AG09319 (cell line): ENCODE measurements at regions not wholly inside any gene's neighbourhood (a gene's known extent, or its start where the extent isn't known, plus 50 kb on each side); places are given as distances from the start of the nearest gene placed in this dataset.

Source experiments
- DNase-seq: peaks from one replicate; pipeline ENCODE4 v3.0.0-alpha.2; 2010; ENCODE audit warnings: low read depth; ENCODE audit errors: extremely low read depth
- CTCF ChIP-seq: IDR thresholded peaks from 2 replicates; pipeline ENCODE4 v1.5.1; 2011; ENCODE audit warnings: low read depth, mild to moderate bottlenecking, inconsistent platforms, low read length, moderate library complexity

- TF ChIP-seq CTCF: no peak
- no peak for DNase-seq
These were observed 75.8 kb upstream of the EIF5 start for GRCh38 chr14:103258211-103258610.

GRCh38 chr14:103259184-103259583 is 74.9 kb upstream of the EIF5 start:
- no peak for TF ChIP-seq CTCF
- no peak for DNase-seq

- TF ChIP-seq CTCF: no peak
- DNase-seq: no peak
These were observed 74.0 kb upstream of the EIF5 start for GRCh38 chr14:103259801-103260628.

- TF ChIP-seq CTCF: no peak
- peak; percentile 2 for DNase-seq
These were observed 73.4 kb upstream of the EIF5 start for GRCh38 chr14:103260629-103261124.

- no peak for DNase-seq
These were observed 66.7 kb upstream of the EIF5 start for GRCh38 chr14:103267226-103267910.

GRCh38 chr14:103271189-103271588 is 62.8 kb upstream of the EIF5 start:
- DNase-seq: no peak
- no peak for TF ChIP-seq CTCF

More at GRCh38 chr14:103267226-103267910, 66.7 kb upstream of the EIF5 start:
- no peak for TF ChIP-seq CTCF

- no peak for TF ChIP-seq CTCF
- no peak for DNase-seq
These were observed 60.8 kb upstream of the EIF5 start for GRCh38 chr14:103273145-103273744.
